Panc1 (cell line): ENCODE measurements at regions not wholly inside any gene's neighbourhood (a gene's known extent, or its start where the extent isn't known, plus 50 kb on each side); places are given as distances from the start of the nearest gene placed in this dataset.

Experiments
- POLR2AphosphoS5 ChIP-seq: IDR thresholded peaks from 2 replicates; pipeline ENCODE4 v1.6.1; 2012; ENCODE audit warnings: mild to moderate bottlenecking, low read depth, low read length, moderate library complexity
- TF ChIP-seq, protein P1 (sequence below): fragments of 450-650 bp; IDR thresholded peaks from 2 replicates; pipeline ENCODE4 v1.5.1; 2017; ENCODE audit warnings: mild to moderate bottlenecking

DNA sequence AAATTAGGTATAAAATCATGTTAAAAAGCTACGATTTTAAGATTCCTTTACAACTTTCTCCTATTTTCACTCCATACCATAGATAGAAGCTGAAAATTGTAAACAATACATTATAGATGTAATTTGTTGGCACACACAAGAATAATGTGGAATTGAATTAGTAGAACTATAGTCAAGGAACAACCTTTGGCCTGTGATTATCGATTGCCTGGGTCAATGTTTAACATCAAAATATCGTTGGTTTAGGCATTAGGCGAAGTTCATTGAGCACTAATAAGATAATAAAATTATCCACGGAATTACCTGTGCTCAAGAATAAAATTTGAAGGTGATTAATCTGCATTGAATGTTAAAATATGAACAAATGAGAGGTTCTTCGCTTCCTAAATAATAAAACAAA is 455.1 kb upstream of the ZP4 start:
- TF ChIP-seq POLR2AphosphoS5, result no peak
- TF ChIP-seq, protein P1, sequence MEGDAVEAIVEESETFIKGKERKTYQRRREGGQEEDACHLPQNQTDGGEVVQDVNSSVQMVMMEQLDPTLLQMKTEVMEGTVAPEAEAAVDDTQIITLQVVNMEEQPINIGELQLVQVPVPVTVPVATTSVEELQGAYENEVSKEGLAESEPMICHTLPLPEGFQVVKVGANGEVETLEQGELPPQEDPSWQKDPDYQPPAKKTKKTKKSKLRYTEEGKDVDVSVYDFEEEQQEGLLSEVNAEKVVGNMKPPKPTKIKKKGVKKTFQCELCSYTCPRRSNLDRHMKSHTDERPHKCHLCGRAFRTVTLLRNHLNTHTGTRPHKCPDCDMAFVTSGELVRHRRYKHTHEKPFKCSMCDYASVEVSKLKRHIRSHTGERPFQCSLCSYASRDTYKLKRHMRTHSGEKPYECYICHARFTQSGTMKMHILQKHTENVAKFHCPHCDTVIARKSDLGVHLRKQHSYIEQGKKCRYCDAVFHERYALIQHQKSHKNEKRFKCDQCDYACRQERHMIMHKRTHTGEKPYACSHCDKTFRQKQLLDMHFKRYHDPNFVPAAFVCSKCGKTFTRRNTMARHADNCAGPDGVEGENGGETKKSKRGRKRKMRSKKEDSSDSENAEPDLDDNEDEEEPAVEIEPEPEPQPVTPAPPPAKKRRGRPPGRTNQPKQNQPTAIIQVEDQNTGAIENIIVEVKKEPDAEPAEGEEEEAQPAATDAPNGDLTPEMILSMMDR, result no peak
